Right lobe of liver (tissue), 6 donors: ENCODE measurements at regions not wholly inside any gene's neighbourhood (a gene's known extent, or its start where the extent isn't known, plus 50 kb on each side); places are given as distances from the start of the nearest gene placed in this dataset.

Source experiments
- ATAC-seq, 4 donors: fragments of 200-7000 bp; cut with Tn5 transposase; one replicate each; pipeline ENCODE4 v1.9.1; 2020; ENCODE audit warnings: mild to moderate bottlenecking in 4 of 4, moderate library complexity in 4 of 4
- DNase-seq, 3 donors: peaks; one replicate each; pipeline ENCODE4 v3.0.0-alpha.2; 2020
- H3K27ac ChIP-seq, 3 donors: fragments of 200-600 bp; one replicate each; pipeline ENCODE4 v1.8.0; 2022
- H3K27me3 ChIP-seq, 2 donors: fragments of 200-600 bp; one replicate each; pipeline ENCODE4 v1.8.0; 2022
- H3K36me3 ChIP-seq, 4 donors: fragments of 200-600 bp; sonication (generic) in 1 of 4; one replicate each; pipeline versions ENCODE4 v1.5.1 to v1.8.0; 2017 to 2022; ENCODE audit warnings: control low read depth in 1 of 4
- H3K4me1 ChIP-seq, 4 donors: fragments of 200-600 bp; sonication (generic) in 1 of 4; one replicate each; pipeline versions ENCODE4 v1.5.1 to v1.8.0; 2017 to 2022; ENCODE audit warnings: control low read depth in 1 of 4
- H3K4me3 ChIP-seq, 3 donors: fragments of 200-600 bp; one replicate each; pipeline ENCODE4 v1.8.0; 2022
- H3K9me3 ChIP-seq, 4 donors: fragments of 200-600 bp; sonication (generic) in 1 of 4; one replicate each; pipeline versions ENCODE4 v1.5.1 to v1.8.0; 2017 to 2022; ENCODE audit warnings: control low read depth in 1 of 4
- POLR2A ChIP-seq: fragments of 450-650 bp; IDR thresholded peaks from one replicate; pipeline ENCODE4 v1.6.1; 2017; ENCODE audit warnings: antibody characterized with exemption, mild to moderate bottlenecking
- WGBS: methylation state at CpG from one replicate; pipeline ENCODE4 v1.1.6; 2018; ENCODE audit warnings: low coverage, low lambda C conversion rate; ENCODE audit not compliant: insufficient coverage; ENCODE audit errors: missing lambda C conversion rate; 5-methylcytosine and 5-hydroxymethylcytosine counted together
- intact Hi-C, 2 donors: fragments of 100-400 bp; cut with DNase I; formaldehyde crosslinking; loops; one replicate each; pipeline versions ENCODE4 v1.11.2 to v1.14.1; 2022
- TF ChIP-seq, protein P1 (sequence below), 4 donors: fragments of 200-600 bp in 3 of 4; fragments of 450-650 bp in 1 of 4; IDR thresholded peaks; one replicate each; pipeline versions ENCODE4 v1.5.1 to v1.8.0; 2016 to 2022; ENCODE audit warnings: antibody characterized with exemption in 4 of 4, mild to moderate bottlenecking in 2 of 4
- donor health status: DM: no; HTN: yes; CAD: no.
- donor health status: DM: no; HTN: no; CAD: no.
- donor health status: DM: no; HTN: no; CAD: no.
- donor health status: DM: no; HTN: yes; CAD: no.
- donor health status: DM: no; HTN: yes; CAD: no.

GRCh38 chr6:159342146-159342545 is 172.9 kb downstream of the FNDC1 start:
- Histone ChIP-seq H3K4me3 (no peak overlapping the region), H3K9me3 (no peaks in the 10 kb centered on the region), H3K4me1 (no peaks in the 10 kb centered on the region), H3K36me3 (no peaks in the 10 kb centered on the region), H3K27ac (no peak overlapping the region), H3K27me3 (no peaks in the 10 kb centered on the region)
- 42% methylated on average over 2 of the region's 2 CpGs for WGBS
- ATAC-seq = no peak
- TF ChIP-seq, protein P1, sequence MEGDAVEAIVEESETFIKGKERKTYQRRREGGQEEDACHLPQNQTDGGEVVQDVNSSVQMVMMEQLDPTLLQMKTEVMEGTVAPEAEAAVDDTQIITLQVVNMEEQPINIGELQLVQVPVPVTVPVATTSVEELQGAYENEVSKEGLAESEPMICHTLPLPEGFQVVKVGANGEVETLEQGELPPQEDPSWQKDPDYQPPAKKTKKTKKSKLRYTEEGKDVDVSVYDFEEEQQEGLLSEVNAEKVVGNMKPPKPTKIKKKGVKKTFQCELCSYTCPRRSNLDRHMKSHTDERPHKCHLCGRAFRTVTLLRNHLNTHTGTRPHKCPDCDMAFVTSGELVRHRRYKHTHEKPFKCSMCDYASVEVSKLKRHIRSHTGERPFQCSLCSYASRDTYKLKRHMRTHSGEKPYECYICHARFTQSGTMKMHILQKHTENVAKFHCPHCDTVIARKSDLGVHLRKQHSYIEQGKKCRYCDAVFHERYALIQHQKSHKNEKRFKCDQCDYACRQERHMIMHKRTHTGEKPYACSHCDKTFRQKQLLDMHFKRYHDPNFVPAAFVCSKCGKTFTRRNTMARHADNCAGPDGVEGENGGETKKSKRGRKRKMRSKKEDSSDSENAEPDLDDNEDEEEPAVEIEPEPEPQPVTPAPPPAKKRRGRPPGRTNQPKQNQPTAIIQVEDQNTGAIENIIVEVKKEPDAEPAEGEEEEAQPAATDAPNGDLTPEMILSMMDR (IDR thresholded peaks at IDR 0.05) = no peak
- TF ChIP-seq POLR2A = no peak
- DNase-seq = no peak
- intact Hi-C loops = no loop called here

DNA sequence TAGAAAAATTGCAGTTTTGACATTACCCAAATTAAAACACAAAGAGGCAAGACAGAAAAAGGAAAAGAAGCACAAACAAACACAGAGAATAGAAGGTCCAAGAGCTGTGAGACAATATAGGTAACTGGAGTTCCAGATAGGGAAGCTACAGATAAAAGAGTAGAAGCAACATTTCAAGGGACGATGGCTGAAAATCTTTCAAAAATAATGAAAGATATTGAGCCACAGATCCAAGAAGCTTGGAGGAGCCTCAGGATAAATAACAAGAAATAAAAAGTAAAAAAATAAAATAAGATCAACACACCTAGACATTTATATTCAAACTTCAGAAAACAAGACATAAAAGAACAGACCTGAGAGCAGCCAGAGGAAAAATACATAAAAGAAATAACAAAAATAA is 164.9 kb downstream of the FNDC1 start:
- TF ChIP-seq POLR2A = no peak
- TF ChIP-seq, protein P1 (IDR thresholded peaks at IDR 0.05) = no peak
- Histone ChIP-seq H3K27ac (no peak overlapping the region), H3K9me3 (no peaks in the 10 kb centered on the region), H3K4me1 (no peaks in the 10 kb centered on the region), H3K27me3 (no peaks in the 10 kb centered on the region), H3K4me3 (no peak overlapping the region), H3K36me3 (no peaks in the 10 kb centered on the region)
- ATAC-seq = no peak
- no peak for DNase-seq
- intact Hi-C loops = no loop called here
- 64% methylated on average over 1 of the region's 1 CpG for WGBS

DNA sequence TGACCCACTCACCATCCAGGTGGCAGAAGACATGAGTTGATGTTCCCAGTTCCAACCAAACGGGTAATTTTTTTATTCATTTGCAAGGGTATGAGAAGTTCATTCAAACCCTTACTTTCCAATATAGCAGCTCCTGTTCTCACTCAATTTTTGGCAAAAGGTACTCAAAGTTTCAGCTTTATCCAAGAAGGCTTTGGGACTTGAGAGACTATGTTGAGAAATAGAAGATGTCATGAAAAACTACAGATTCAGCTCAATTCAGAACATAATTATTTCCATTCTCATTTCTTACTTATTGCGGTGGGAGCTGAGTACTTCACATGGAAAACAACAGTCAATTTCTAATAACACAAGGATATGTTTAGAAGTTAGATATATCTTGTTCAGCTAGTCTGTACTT is 162.3 kb downstream of the FNDC1 start:
- H3K36me3 ChIP-seq = no peaks in the 10 kb centered on the region
- TF ChIP-seq, protein P1 (IDR thresholded peaks at IDR 0.05) = no peak
- no peak for TF ChIP-seq POLR2A
- H3K9me3 ChIP-seq = no peaks in the 10 kb centered on the region
- H3K27ac ChIP-seq = no peak overlapping the region
- no peak for DNase-seq
- WGBS = 76% methylated on average over 2 of the region's 2 CpGs
- H3K27me3 ChIP-seq = no peaks in the 10 kb centered on the region
- intact Hi-C loops = no loop called here
- no peak overlapping the region for H3K4me3 ChIP-seq
- ATAC-seq = no peak
- H3K4me1 ChIP-seq = no peaks in the 10 kb centered on the region

- intact Hi-C loops = no loop called here
Observed at GRCh38 chr6:159329081-159329480, 159.9 kb downstream of the FNDC1 start.

More at GRCh38 chr6:159329081-159329480, 159.9 kb downstream of the FNDC1 start:
- no peaks in the 10 kb centered on the region for H3K27me3 ChIP-seq
- no peaks in the 10 kb centered on the region for H3K36me3 ChIP-seq
- H3K27ac ChIP-seq = no peak overlapping the region
- TF ChIP-seq POLR2A = no peak
- TF ChIP-seq, protein P1 (IDR thresholded peaks at IDR 0.05) = no peak
- H3K9me3 ChIP-seq = no peaks in the 10 kb centered on the region
- DNase-seq (no peak), ATAC-seq (no peak)
- no peaks in the 10 kb centered on the region for H3K4me1 ChIP-seq
- H3K4me3 ChIP-seq = no peak overlapping the region
- 57% methylated on average over 2 of the region's 4 CpGs for WGBS
